A549 (cell line): ENCODE measurements at regions not wholly inside any gene's neighbourhood (a gene's known extent, or its start where the extent isn't known, plus 50 kb on each side); places are given as distances from the start of the nearest gene placed in this dataset.

ENCODE experiments used
- ATAC-seq, 2 experiments: fragments of 200-7000 bp in 1 of 2; fragments of >200 bp in 1 of 2; cut with Nextera tagmentation in 1 of 2; cut with Tn5 transposase in 1 of 2; 3 replicates each; pipeline versions ENCODE4 v1.8.0 to v1.9.1; 2018 to 2020; ENCODE audit warnings: mild to moderate bottlenecking in 1 of 2, moderate library complexity in 1 of 2
- CTCF ChIA-PET: fragments of 300-600 bp; sonication (Branson Sonifier 250); formaldehyde crosslinking; extraction: SDS; loops from one replicate; lab custom pipeline; 2021; ENCODE audit warnings: antibody characterized with exemption, inconsistent platforms; lab: Yijun Ruan, JAX
- POLR2A ChIA-PET: fragments of 350-600 bp; formaldehyde crosslinking; extraction: SDS; loops from one replicate; lab custom pipeline; 2021; ENCODE audit warnings: antibody characterized with exemption, inconsistent platforms; lab: Yijun Ruan, JAX
- DNase-seq, 2 experiments: peaks; one replicate each; pipeline versions ENCODE4 v3.0.0 to v3.0.0-alpha.2; 2011 to 2016; ENCODE audit warnings: low read depth in 1 of 2, low spot score in 1 of 2
- FAIRE-seq: peaks from 2 replicates; lab custom pipeline; 2011; peaks lifted over from hg19 to GRCh38; lab: Jason Lieb, UNC
- H3K27ac ChIP-seq, 2 experiments: fragments of >200 bp; sonication (Bioruptor Twin); formaldehyde crosslinking; 3 replicates each; pipeline ENCODE4 v1.5.1; 2016 to 2017
- H3K4me1 ChIP-seq: fragments of >200 bp; sonication (Bioruptor Twin); formaldehyde crosslinking; 3 replicates; pipeline ENCODE4 v1.6.1; 2016
- H3K4me2 ChIP-seq: fragments of >200 bp; sonication (Bioruptor Twin); formaldehyde crosslinking; 3 replicates; pipeline ENCODE4 v1.6.1; 2016
- H3K4me3 ChIP-seq: fragments of >200 bp; sonication (Bioruptor Twin); formaldehyde crosslinking; 3 replicates; pipeline ENCODE4 v1.5.1; 2016
- H3K9me3 ChIP-seq: fragments of >200 bp; sonication (Bioruptor Twin); formaldehyde crosslinking; 3 replicates; pipeline ENCODE4 v1.6.1; 2016
- CBX2 ChIP-seq: fragments of 200-600 bp; sonication (generic); IDR thresholded peaks from 2 replicates; pipeline ENCODE4 v1.6.1; 2016; ENCODE audit warnings: low read depth, mild to moderate bottlenecking, borderline replicate concordance
- CBX8 ChIP-seq: fragments of 200-600 bp; sonication (generic); IDR thresholded peaks from 2 replicates; pipeline ENCODE4 v1.6.1; 2016
- CEBPB ChIP-seq, 2 experiments: fragments of >200 bp in 1 of 2; sonication (Bioruptor Twin) in 1 of 2; formaldehyde crosslinking in 1 of 2; IDR thresholded peaks; 2 replicates each; pipeline ENCODE4 v1.6.1; 2012 to 2016
- E2F6 ChIP-seq: IDR thresholded peaks from 2 replicates; pipeline ENCODE4 v1.6.1; 2012; ENCODE audit warnings: low read depth, borderline replicate concordance
- EHMT2 ChIP-seq: fragments of 200-600 bp; sonication (generic); IDR thresholded peaks from 2 replicates; pipeline ENCODE4 v1.6.1; 2016; ENCODE audit warnings: antibody characterized with exemption, low read depth, mild to moderate bottlenecking, moderate library complexity
- EP300 ChIP-seq, 2 experiments: fragments of >200 bp; sonication (Bioruptor Twin); formaldehyde crosslinking; IDR thresholded peaks; 2 replicates in 1 of 2; 3 replicates in 1 of 2; pipeline ENCODE4 v1.6.1; 2016 to 2017
- FOSL2 ChIP-seq, 2 experiments: fragments of 450-650 bp in 1 of 2; fragments of >200 bp in 1 of 2; sonication (Bioruptor Twin) in 1 of 2; formaldehyde crosslinking; IDR thresholded peaks; 2 replicates each; pipeline versions ENCODE4 v1.5.0 to v1.6.1; 2016 to 2020; ENCODE audit warnings: mild to moderate bottlenecking in 1 of 2, moderate library complexity in 1 of 2
- FOXS1 ChIP-seq: fragments of 250-450 bp; sonication (Bioruptor Pico); IDR thresholded peaks from 2 replicates; pipeline ENCODE4 v1.5.0; 2020; ENCODE audit warnings: mild to moderate bottlenecking, moderate library complexity
- GATA3 ChIP-seq: IDR thresholded peaks from 2 replicates; pipeline ENCODE4 v1.6.1; 2012; ENCODE audit warnings: borderline replicate concordance
- HDAC2 ChIP-seq: fragments of 200-600 bp; sonication (generic); IDR thresholded peaks from 2 replicates; pipeline ENCODE4 v1.6.1; 2016
- HES2 ChIP-seq: fragments of >200 bp; sonication (Bioruptor Twin); formaldehyde crosslinking; IDR thresholded peaks from 2 replicates; pipeline ENCODE4 v1.6.1; 2016
- HEYL ChIP-seq: fragments of 250-450 bp; sonication (Bioruptor Pico); IDR thresholded peaks from 2 replicates; pipeline ENCODE4 v1.8.0; 2021; ENCODE audit warnings: mild to moderate bottlenecking, moderate library complexity
- HOXB13 ChIP-seq: fragments of 250-450 bp; sonication (Bioruptor Pico); IDR thresholded peaks from 2 replicates; pipeline ENCODE4 v1.5.0; 2020; ENCODE audit warnings: low read depth, mild to moderate bottlenecking, moderate library complexity
- HOXB5 ChIP-seq: fragments of 250-450 bp; sonication (Bioruptor Pico); IDR thresholded peaks from 2 replicates; pipeline ENCODE4 v1.5.0; 2020; ENCODE audit warnings: mild to moderate bottlenecking, moderate library complexity
- MAZ ChIP-seq: fragments of 150-350 bp; IDR thresholded peaks from 2 replicates; pipeline ENCODE4 v1.6.1; 2014; ENCODE audit warnings: antibody characterized with exemption, low read depth, low read length, borderline replicate concordance
- NFE2L2 ChIP-seq: fragments of 150-350 bp; conservative IDR thresholded peaks from 2 replicates; pipeline ENCODE4 v1.6.1; 2014; ENCODE audit warnings: low read length
- NPAS2 ChIP-seq: fragments of 250-450 bp; sonication (Bioruptor Pico); IDR thresholded peaks from 2 replicates; pipeline ENCODE4 v1.8.0; 2022; ENCODE audit warnings: mild to moderate bottlenecking, moderate library complexity, borderline replicate concordance
- NR3C1 ChIP-seq: fragments of >200 bp; sonication (Bioruptor Twin); formaldehyde crosslinking; IDR thresholded peaks from 3 replicates; pipeline ENCODE4 v1.6.1; 2017
- PHF8 ChIP-seq: fragments of 200-600 bp; sonication (generic); IDR thresholded peaks from 2 replicates; pipeline ENCODE4 v1.6.1; 2016; ENCODE audit warnings: low read depth, mild to moderate bottlenecking, antibody characterized with exemption, moderate library complexity, borderline replicate concordance
- POLR2A ChIP-seq: IDR thresholded peaks from 2 replicates; pipeline ENCODE4 v1.6.1; 2012; ENCODE audit warnings: mild to moderate bottlenecking, low read length
- POLR2AphosphoS2 ChIP-seq: conservative IDR thresholded peaks from 2 replicates; pipeline ENCODE4 v1.6.1; 2012; ENCODE audit warnings: low read length, improper control_type of control experiment, inconsistent platforms
- RAD21 ChIP-seq, 2 experiments: fragments of >200 bp in 1 of 2; sonication (Bioruptor Twin) in 1 of 2; formaldehyde crosslinking in 1 of 2; IDR thresholded peaks in 1 of 2; conservative IDR thresholded peaks in 1 of 2; 2 replicates in 1 of 2; 3 replicates in 1 of 2; pipeline ENCODE4 v1.6.1; 2012 to 2018; ENCODE audit warnings: inconsistent platforms in 1 of 2
- REST ChIP-seq: fragments of 200-600 bp; sonication (generic); IDR thresholded peaks from 2 replicates; pipeline ENCODE4 v1.6.1; 2016; ENCODE audit warnings: antibody characterized with exemption, mild to moderate bottlenecking, moderate library complexity
- TP53 ChIP-seq: fragments of 250-450 bp; sonication (Bioruptor Pico); IDR thresholded peaks from 2 replicates; pipeline ENCODE4 v1.5.0; 2021; ENCODE audit warnings: mild to moderate bottlenecking, moderate library complexity
- ZC3H11A ChIP-seq: fragments of 450-650 bp; IDR thresholded peaks from 2 replicates; pipeline ENCODE4 v1.6.1; 2014; ENCODE audit warnings: antibody characterized with exemption, mild to moderate bottlenecking
- whole genome bisulfite sequencing: methylation state at CpG from one replicate; pipeline ENCODE4 v1.1.6; 2017; ENCODE audit errors: missing lambda C conversion rate; 5-methylcytosine and 5-hydroxymethylcytosine counted together

GRCh38 chr6:100103931-100104330 lies 109.9 kb upstream of the MCHR2 start:
- no peak for ATAC-seq

GRCh38 chr6:100103194-100103593 lies 109.2 kb upstream of the MCHR2 start:
- no peak for ATAC-seq
- POLR2A ChIA-PET = no interaction called here
- Histone ChIP-seq H3K4me3 (no peak overlapping the region), H3K27ac (no peak overlapping the region), H3K9me3 (no peaks in the 10 kb centered on the region), H3K4me1 (no peaks in the 10 kb centered on the region), H3K4me2 (no peak overlapping the region)
- 75% methylated on average over 3 of the region's 3 CpGs for WGBS
- CTCF ChIA-PET = interaction anchor here (1.4 to 1.6 kb wide), 2 partner anchors 235 to 561 kb away, joined by 6 read pairs; no protein-coding TSS in a partner anchor
- DNase-seq = no peak
- TF ChIP-seq PHF8 = no peak
- no peak for TF ChIP-seq FOXS1 (CRISPR knock-in tag)
- TF ChIP-seq CEBPB (IDR thresholded peaks at IDR 0.05) = no peak
- TF ChIP-seq POLR2AphosphoS2 = no peak
- TF ChIP-seq EHMT2 = no peak
- no peak for TF ChIP-seq HDAC2
- TF ChIP-seq CBX2 = no peak
- no peak for TF ChIP-seq FOSL2 (IDR thresholded peaks at IDR 0.05)
- no peak for TF ChIP-seq FOSL2 (CRISPR knock-in tag; IDR thresholded peaks at IDR 0.05)
- no peak for TF ChIP-seq REST
- no peak for TF ChIP-seq NR3C1
- TF ChIP-seq NPAS2 = no peak
- no peak for TF ChIP-seq GATA3
- no peak for TF ChIP-seq CBX8
- no peak for TF ChIP-seq EP300 (IDR thresholded peaks at IDR 0.05)
- TF ChIP-seq HOXB13 = no peak
- TF ChIP-seq POLR2A = no peak
- TF ChIP-seq HEYL (CRISPR knock-in tag) = no peak
- no peak for FAIRE-seq

More at GRCh38 chr6:100103931-100104330, 109.9 kb upstream of the MCHR2 start:
- WGBS = 92% methylated on average over 2 of the region's 2 CpGs
- no peak overlapping the region for H3K4me3 ChIP-seq
- POLR2A ChIA-PET = no interaction called here
- no peaks in the 10 kb centered on the region for H3K4me1 ChIP-seq
- no peaks in the 10 kb centered on the region for H3K9me3 ChIP-seq
- H3K4me2 ChIP-seq = no peak overlapping the region
- TF ChIP-seq MAZ (no peak), HOXB5 (CRISPR knock-in tag) (no peak), PHF8 (no peak), EHMT2 (no peak), TP53 (CRISPR knock-in tag) (no peak), ZC3H11A (no peak), HES2 (no peak), RAD21 (conservative IDR thresholded peaks at IDR 0.05 in 1 of 2, IDR thresholded peaks at IDR 0.05 in 1 of 2) (no peak), NPAS2 (no peak), NFE2L2 (no peak), E2F6 (no peak)
- TF ChIP-seq, all 56 proteins: peak for 0
- CTCF ChIA-PET = interaction anchor here (0.7 to 1.6 kb wide), 3 partner anchors 236 to 636 kb away, joined by 3 to 6 read pairs (median 6); no protein-coding TSS in a partner anchor
- DNase-seq (no peak), FAIRE-seq (no peak)
- no peak overlapping the region for H3K27ac ChIP-seq
